CD4-positive, alpha-beta T cell treated with Interleukin-15 for 4 hours (primary cell): ENCODE measurements at regions not wholly inside any gene's neighbourhood (a gene's known extent, or its start where the extent isn't known, plus 50 kb on each side); places are given as distances from the start of the nearest gene placed in this dataset.

ENCODE experiments used
- DNase-seq: peaks from one replicate; pipeline ENCODE4 v3.0.0-alpha.2; 2020; ENCODE audit warnings: low spot score

DNA sequence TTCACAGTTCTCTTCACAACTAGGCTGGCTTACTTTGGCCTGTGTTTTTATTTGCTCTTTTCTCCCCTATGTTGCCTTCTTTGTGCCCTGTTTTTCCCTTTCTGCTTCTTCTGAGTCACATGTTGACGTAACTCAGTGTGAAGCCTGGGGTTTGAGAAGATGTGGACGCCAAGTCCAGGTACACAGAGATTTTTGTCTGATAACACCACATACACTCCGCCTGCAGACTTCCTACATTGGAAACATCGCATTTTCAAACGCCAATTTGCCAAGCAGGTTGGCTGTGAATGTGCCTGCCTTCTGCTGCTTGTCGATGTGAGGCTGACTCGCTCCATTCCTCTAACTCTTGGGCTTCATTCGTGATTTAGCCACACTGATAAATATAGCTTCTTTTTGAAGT is 62.6 kb upstream of the FN1 start:
- no peak for DNase-seq

DNA sequence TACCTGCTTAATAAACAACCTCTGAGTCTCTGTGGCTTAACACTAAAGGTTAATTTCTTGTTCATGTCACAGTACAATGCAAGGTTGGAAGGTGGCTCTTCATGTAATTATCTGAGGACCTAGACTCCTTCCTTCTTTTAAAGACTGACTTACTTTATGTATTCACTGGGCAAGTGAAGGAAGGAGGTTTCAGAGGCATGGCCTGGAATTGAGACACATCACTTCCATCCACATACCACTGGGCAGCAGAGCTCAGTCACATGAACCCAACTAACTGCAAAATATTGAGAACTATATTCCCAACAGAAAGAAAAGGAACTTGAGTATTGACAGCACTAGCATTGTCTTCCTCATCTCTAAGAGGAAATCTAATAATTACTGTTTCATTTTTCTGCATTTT is 57.5 kb upstream of the FN1 start:
- no peak for DNase-seq

DNA sequence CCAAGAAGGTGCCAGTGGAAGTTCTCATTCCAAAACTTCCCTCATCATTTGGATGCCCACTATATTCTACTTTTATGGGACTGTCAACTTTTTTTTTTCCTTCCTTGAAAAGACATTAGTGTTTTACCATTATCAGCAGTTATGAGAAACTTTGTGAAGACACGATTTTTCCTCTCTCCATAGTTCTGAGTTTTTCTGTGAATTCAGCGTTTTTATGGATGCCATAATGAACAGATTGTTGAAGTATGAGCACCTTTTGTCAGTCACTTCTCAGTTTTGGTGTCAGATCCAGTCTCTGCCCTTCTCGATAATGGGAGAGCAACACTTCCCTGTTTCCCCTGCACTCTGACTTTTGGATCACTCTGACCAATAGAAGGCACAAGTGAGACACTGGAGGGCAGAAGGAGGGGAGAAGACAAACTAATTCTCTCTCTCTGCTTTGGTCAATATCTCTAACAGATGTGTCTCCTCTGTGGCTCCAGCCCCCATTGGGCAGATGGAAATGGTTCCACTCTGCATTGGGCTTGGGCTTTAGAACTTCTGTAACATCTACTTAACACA is 53.5 kb upstream of the FN1 start:
- DNase-seq = no peak

GRCh38 chr2:215487002-215487372 is 51.1 kb upstream of the FN1 start:
- no peak for DNase-seq

- no peak for DNase-seq
These were observed 50.6 kb upstream of the FN1 start for GRCh38 chr2:215486291-215487001.
